GM21717 (cell line): ENCODE measurements at regions not wholly inside any gene's neighbourhood (a gene's known extent, or its start where the extent isn't known, plus 50 kb on each side); places are given as distances from the start of the nearest gene placed in this dataset.
A peak's percentile ranks its signal among the peaks of the same experiment; 100 is the strongest.

Experiments
- ATAC-seq: cut with Tn5 transposase; IDR thresholded peaks from one replicate; pipeline ENCODE4 v1.9.1; 2021; ENCODE audit warnings: mild to moderate bottlenecking, moderate library complexity; ENCODE audit not compliant: unreplicated experiment

DNA sequence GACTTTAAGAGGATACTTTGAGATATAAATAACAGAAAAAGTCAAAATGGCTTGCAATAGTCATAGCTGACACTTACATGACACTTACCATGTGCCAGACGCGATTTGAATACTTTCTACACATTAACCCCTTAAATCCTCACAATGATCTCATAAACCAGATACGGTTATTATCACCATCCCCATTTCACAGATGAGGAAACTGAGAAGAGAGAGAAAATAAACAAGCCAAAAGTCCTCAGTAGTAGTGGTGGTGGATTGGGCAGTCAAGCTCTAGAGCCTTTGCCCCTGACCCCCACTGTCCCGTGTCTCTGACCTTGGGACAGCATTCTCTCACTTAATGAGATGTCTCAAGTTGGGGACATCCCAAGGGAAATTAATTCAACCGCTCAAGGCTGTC is 105.2 kb upstream of the TAF1B start:
- ATAC-seq, result no peak

DNA sequence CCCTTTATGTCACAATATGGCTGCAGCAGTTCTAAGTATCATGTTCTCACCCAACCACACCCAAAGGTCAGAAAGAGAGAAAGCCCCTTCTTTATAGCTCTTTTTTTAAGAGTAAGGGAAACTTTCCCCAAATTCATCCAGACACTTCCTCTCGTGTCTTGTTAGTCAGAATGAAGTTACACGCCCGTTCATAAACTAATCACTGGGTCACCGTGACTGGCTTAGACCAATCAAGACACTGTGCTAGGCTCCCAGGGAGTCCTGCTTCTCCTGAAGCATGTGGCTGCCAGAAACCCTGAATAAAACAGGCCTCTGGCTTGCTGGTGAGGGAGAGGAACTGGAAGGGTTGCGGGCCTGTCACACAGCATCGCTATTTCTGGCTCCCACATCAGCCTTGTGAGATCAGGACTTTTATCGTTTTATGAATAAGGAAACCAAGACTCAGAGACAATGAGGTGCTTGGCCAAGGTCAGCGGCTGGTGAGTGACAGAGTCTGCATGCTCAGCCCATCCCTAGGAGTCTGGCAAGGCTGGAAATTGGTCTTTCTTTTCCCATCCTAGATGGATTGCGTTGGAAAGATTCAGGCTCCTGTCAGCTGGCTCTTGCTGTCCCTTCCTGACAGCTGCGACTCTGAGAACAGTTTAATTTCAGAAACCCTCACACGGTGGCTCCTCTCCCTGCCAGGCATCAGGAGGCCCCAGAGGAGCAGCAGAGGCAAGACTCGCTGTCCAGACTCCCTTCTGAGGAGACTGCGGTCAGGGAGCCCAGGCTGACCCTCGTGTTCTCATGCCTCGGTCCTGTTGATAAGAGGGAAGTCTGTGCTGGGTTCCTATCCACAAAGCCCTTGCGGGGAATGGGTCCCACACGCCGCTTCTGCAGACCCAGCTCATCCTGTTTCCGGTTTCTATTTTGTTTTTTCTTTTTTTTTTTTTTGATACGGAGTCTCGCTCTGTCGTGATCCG is 104.5 kb upstream of the TAF1B start:
- no peak for ATAC-seq

DNA sequence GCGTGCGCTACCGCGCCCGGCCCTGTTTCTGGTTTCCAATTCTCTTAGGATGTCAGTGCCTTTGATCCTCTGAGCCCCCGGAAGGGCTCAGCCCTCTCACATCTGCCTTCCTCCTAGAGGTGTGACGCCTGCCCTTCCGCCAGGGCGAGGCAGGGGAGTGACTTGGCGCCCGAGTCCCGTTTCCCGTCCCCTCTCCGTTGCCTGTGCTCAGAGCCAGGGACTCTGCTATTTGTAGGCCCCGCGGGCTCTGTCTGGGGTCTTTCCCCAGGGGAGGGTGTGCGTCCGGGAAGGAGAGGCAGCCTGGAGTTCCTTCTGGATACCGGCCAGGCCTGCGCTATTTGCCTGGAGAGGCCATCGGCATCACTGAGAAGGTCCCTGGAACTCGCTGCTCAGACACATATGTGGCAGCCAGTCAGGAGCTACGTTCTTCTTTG is 103.7 kb upstream of the TAF1B start:
- ATAC-seq, result no peak

DNA sequence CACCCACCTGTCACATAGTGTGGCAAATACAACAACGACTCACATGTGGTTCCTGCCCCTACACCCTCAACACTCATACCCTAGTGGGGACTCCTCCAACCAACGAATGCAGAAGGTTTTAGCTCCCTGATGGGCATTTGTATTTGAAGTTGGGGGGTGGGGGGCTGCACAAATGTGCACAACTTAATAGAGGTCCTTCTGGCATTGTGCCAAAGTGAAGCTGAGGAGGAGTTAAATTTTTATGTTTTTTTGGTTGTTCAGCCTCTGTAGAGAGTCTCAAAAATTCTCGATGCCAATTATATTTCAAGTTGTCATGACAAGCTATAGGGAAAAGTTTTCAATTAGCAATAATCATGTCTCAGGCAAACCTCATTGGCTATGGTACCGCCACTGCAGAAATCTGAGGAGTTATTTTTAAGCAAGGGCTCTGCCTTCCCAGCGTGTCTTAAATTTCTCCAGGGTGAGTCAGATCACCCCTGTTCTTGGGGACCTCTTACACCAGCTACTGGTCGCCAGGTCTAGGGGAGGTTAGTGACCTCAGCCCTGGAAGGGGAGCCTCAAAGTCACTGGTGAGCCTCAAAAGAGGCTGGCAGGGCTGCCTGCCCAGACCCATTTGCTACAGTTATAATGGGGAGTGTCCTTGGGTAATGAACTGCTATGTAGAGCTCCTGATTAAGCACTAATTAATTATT is 102.7 kb upstream of the TAF1B start:
- ATAC-seq, result no peak

DNA sequence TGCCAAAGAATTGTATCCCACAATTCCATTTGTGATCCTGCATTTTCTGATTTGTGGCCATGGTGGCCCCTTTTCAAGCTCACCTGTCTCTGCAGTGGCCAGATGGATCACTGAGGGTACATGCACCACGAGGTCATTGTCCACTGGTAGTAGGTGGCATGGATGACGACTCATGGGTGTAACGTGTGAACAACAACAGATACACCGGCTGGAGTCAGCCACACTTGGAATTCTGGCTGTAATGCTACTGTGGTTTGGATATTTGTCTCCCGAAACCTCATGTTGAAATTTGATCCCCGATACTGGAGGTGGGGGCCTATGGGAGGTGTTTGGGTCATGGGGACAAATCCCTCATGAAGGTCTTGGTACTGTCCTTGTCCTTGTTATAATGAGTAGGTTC is 102.2 kb upstream of the TAF1B start:
- ATAC-seq, result no peak

DNA sequence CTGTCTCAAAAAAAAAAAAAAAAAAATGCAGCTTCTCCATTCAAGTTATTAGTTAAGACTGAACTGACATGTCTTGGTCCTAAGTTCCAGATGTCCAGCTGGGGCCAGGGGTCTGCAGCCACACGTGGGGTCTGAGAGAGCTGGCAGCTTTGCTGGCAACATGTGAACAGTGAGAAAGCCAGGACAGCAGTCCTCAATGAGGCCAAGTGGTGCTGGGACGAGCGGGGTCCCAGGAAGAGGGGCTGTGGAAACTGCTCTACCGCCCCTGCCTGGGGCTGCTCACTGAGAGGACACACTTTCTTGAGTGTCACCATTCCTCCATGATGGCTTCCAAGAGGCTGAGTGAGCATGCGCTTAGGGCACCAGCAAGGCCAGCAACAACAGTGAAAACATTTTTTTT is 100.7 kb upstream of the TAF1B start:
- ATAC-seq, result no peak

DNA sequence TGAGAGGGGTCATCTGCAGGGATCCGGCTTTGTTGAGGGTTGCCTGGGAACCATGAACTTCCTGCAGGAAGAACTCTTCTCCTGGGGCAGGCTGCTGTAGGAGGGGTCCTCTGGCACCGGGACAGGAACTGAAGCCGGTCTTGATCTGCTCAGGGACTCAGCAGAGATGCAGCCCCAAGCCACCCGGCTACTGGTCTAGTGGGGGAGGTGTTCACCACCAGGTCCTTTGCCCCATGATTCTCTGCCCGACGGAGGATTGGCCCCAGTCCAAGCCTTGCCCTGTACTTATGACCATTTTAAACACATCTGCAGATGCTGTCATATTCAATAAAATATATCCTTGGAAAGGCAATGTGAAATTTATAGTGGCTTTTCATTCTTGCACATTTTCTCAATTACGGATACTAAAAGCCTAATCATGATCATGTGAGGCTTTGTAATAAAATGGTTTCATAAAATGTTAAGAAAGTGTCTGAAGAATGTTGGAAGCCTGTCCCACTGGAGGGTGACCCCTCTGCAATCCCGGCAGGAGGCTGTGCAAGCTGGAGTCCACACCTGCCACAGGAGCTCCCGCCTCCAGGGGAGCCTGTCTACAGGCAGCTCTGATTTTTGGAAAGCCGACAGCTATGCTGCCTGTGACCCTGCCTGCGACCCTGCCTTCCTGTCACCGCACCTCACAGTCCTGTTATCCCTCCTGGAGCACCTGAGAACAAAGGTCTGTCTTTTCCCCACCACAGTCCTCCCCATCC is 98.8 kb upstream of the TAF1B start:
- ATAC-seq, result no peak

DNA sequence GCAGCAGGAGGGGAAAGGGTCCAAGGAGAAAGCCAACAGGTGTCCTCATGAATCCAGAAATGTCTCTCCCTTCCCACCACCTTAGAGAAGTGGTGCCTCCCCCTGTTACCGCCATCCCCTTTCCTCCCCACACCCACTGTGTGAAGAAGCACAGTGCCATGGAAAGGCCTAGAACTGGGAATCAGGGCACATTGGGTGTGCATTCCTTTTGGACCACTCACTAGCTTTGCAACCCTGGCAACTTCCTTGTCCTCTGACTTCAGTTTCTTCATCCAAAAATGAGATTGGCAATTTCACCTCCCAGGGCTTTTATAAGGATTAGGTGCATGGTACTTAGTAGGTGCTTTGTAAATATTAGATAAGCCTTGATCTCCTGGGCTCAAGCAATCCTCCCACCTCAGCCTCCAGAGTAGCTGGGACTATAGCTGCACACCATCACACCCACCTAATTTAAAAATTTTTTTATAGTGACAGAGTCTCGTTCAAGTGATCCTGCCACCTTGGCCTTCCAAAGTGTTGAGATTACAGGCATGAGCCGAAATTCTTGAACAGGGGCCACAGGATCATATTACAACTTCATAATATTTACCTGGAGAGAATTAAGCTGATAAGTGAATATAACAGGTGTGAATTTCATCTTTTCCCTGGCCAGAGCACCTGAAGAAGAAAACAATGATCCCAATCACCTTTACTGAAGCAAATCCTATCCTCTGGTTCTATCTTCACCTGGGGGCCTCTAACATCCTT is 97.9 kb upstream of the TAF1B start:
- no peak for ATAC-seq

DNA sequence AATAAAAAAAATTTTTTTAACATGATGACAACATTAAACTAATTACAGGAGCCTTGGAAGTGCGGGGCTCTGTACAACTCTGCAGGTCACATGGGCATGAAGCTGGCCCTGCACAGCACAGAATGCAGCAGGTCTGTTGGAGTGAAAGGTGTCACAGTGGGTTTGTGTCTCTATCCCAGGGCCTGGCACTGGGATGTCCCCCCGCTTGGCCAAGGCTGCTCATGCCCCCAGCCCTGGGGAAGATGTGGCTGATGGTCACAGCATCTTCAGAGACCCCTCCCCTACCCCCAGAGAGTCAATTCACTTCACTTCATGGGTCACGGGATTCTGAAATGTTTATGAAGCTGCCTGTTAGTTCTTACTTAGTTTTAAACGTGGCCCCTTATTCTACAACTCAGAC is 95.9 kb upstream of the TAF1B start:
- no peak for ATAC-seq

DNA sequence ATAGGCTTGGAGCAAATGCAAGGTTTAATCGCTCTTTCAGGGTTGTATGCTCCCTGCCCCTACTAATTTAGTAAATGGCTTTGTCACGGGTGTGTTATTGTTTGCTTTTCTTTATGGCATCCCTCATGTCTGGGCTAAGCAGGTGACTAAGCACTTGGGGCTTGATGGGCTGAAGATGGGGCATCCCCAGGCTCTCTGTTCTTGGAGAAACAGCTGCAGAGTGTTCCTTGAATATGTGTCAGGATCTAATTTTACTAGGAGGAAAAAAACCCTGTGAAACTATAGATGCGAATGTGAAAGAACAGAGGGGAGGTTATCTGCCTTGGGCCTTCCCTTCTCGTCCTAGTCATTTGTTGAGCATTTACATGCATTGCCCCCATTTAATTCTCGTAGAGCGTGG is 94.7 kb upstream of the TAF1B start:
- ATAC-seq, result no peak

DNA sequence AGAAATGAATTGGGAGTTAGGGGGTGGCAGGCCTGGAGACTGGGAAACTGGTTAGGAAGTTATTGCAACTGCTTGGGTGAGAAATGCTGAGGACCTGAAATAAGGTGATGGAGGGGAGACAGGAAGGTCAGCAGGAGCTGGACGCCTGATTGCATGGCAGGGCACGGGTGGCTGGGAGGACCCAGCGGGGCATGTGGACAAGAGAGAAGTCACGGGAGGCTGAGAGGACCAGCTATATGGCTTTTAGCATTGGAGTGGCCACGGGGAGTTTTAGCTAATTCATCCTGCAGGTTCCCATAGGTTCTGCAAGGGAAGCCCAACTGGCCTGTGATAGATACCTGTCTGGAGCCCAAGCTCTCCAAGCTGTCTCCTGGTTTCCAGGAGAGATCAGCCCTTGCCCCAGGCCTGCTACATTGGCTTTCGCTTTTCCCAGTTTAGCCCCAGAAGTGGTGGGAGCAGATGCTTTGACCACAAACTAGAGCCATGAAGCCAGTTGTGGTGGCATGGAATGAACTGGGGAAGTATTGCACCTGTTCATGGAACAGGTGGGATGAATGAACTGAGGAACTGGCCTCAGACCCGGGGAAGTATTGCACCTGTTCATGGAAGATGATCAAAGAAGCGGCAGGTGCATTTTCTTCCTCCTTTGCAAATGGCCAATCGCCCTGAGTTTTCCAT is 93.6 kb upstream of the TAF1B start:
- ATAC-seq, result no peak

DNA sequence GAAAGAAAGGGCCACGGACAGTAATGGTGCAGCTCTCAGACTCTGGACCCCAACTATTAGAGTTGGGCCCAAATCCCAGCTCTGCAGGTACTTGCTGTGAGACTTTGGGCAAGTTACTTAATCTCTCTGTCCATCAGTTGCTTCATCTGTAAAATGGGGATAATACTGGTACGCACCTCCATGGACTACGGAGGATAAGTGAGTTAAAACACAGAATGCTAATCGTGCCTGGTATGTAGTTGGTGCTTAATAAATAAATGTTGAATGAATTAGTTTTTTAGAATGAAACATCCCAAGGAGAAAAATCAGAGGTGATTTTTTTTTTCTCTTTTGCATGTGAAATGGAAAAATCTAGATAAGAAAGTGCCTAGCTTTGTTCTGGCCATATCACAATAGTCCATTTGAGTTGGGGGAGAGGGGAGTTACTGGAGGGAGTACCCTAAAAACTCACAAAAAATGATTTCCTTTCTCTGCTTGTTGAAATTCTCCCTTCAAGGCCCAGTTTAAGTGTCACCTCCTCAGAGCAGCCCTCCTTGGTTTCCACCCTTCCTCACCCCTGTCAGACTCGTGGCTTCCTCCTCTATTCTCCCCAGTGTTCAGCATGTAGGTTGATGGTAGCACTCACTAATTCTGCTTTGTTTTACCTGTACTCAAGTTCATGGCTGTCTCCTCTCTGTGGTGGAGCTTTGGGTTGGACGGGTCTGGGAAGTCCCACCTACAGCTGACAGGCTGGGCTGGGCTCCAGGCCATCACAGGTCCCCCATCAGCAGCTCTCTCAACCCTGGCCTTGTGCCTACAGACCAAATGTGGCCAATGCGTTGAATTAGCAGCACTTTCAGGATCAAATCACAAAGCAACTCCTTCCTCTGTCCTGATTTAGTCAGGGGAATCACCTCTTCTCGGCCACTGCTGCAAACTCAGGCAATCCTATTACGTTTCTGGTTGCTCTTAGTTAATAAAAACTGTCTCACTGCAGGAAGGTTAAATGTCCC is 92.8 kb upstream of the TAF1B start:
- ATAC-seq, result no peak

DNA sequence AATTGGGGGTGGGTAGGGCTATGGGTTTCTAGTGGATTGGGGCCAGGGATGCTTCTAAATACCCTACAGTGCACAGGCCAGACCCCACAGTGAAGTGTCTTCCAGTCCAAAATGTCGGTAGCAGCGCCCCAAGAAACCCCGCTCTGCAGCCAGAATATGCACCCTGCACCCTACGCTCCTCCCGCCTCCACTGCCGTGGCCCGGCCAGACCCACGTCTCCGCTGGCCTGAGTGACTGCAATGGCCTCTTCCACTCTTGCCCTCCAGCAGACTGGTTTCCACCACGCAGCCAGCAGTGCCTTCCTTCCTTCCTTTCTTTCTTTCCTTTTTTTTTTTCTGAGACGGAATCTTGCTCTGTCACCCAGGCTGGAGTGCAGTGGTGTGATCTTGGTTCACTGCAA is 91.4 kb upstream of the TAF1B start:
- no peak for ATAC-seq

DNA sequence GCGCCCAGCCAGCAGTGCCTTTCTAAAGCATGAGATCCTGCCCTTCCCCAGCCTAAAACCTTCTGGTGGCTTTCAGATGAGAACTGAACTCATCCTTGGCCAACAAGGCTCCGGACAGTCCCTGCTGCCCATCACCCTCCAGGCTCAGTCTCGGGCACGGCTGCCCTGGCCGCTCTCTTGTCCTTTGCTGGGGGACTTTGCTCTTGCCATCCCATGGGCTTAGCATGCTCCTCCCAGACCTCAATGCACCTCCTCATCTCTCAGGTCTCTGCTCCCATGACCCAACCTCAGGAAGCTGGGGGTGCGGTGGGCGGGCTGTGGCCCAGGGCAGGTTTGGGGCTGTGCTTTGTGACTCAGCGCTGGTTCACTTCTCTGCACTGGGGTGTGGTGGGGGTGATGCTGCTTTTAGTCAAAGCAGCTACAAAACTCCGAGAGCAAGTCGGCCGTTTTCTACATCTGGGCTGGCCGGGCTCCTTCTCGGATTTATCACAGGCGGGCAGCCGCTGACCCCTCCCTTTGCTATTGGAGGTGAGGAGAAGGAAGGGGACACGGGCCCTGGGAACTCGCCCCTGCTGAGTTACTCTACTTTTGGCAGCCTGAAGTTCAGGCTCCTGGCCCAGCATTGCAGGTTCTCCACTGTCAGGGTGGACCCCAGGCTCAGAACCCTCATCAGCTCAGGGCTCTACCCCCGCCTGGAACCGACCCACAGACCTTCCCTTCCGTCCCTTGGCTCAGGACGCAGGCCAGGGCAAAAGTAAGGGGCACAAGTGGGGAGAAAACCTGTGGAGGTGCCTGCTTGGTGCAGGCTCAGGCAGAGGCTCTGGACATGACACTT is 90.6 kb upstream of the TAF1B start:
- ATAC-seq, result peak; percentile 36

DNA sequence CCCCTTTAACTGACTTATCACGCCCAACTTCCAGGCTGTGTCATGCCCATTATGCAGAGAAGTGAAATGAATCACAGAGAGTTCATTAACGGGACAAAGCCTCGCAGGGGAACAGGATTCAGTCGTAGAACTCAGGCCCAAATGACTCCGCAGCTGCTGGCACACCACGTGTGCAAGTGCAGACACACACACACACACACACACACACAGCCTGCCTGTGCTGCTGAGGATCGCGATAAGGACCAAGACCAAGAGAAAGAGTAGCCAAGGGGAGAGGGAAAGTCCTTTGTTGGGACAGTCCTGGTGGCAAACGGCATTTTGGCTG is 90.0 kb upstream of the TAF1B start:
- peak; percentile 71 for ATAC-seq

DNA sequence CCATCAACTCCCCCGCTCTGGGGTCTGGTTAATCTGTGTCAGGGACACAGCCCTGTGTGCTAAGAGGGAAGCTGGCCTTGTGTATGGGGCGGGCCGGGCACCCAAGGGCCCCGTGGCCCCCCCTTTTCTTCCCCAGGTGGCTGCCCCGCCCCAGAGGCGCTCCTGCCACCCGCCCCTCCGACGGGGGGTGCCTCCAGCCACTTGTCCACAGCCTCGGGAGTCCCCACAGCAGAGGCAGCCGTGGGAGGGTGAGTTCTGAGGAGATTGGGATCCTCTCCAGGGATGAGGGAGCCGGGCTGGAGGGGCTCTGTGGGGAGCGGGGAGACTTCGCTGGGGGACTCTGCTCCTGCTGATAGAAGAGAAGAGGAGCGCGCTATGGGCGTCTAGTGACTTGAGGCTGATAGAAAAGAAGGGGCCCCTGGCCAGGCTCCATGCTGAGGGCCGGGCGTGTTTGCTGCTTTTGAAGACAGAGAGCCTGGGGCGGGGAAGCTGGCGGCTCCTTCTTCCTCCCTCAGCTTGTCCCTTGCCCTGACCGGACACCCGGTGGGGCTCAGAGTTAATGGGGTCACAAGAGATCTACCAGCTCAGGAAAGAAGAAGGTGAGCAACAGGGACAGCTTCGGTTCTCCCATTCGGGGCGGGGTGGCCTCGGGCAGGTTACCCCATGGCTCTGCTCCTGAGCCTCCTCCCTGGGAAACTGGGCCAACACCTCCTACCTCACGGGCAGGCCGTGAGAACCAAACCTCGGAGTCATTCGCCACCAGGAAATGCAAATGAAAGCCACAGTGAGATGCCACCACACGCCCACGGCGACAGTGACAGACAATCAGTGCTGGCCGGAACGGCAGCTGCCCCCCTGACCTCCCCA is 89.4 kb upstream of the TAF1B start:
- no peak for ATAC-seq

DNA sequence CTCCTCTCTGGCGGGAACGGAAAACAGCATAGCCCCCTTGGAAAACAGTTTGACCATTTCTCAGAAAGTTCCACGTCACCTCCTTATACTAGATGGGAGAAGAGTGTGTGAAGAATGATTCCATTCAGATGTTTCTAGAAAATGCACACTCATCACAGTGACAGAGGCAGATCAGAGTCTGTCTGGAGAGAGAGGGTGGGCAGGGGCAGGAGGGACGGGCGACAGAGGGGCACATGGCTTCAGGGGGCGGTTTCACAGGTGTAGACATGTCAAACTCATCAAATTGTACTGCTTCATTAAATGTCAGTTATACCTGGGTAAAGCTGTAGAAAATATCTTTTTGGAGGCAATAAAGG is 88.8 kb upstream of the TAF1B start:
- ATAC-seq, result no peak

DNA sequence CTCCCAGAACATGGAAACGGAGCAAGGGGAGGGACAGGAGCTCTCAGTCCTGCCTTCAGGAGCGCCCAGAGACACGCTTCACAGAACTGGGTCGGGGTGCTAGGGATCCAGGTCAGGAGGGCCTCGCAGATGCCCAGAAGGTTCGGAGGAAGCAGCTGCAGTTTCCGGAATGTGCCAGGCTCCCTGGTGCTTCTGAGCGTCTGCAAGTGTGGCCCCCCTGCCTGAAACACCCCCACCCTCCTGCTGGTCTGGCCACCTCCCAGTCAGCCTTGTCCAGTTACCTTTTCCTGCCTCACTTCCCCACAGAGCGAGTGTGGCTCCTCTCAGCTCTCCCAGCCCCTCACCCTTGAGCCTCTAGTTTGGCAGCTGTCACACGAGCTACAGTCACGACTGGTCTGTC is 88.3 kb upstream of the TAF1B start:
- ATAC-seq, result no peak
